ENCODE measurements at regions not wholly inside any gene's neighbourhood (a gene's known extent, or its start where the extent isn't known, plus 50 kb on each side); places are given as distances from the start of the nearest gene placed in this dataset.
"Not testable (repeated sequence)": the region's sequence is repeated elsewhere in the genome, so short reads cannot be mapped to it uniquely, and the experiment has no call there.

DNA sequence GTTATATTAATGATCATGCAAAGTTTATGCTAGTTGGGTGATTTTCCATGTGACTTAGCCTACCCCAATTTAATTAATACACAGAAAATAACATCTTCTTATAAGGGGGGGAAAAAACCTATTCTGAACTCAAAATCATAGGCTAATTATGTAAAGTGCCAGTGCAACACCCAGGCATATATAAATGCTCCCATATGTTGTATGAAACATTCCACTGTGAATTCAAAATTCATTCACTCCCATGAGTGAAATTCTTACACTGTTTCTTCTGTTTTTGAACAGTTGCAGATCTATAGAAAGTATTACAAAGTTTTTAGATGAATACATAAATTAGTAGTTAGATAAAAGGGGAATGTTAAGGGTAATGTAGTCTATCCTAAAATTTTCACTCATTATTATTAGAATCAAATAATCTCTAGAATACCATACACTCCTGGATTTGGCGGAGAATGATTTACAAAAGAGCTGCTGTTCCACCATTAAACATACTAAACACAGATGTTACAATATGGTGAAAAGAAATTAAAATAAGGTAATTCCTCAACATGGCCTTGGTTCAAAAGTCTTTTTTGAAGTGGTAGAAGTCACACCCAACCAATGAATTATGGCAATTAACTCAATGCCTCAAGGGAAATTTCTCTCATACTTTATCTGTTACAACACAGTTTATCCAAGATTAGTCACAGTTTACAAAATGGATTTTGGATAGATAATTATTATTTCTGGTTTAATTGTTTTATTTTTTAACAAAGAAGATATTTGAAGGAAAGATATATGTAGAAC lies 454.1 kb upstream of the FLRT2 start:
- no peak for DNase-seq

DNA sequence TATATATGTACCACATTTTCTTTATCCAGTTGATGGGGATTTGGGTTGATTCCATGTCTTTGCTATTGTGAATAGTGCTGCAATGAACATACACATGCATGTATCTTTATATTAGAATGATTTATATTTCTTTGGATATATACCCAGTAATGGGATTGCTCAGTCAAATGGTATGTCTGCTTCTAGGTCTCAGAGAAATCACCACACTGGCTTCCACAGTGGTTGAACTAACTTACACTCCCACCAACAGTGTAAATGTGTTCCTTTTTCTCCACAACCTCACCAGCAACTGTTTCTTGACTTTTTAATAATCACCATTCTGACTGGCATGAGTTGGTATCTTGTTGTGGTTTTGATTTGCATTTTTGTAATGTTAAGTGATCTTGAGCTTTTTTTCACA lies 452.2 kb upstream of the FLRT2 start:
- not testable (repeated sequence) for DNase-seq

- DNase-seq, result no peak
Observed at GRCh38 chr14:85079842-85080730, 449.9 kb upstream of the FLRT2 start.

DNA sequence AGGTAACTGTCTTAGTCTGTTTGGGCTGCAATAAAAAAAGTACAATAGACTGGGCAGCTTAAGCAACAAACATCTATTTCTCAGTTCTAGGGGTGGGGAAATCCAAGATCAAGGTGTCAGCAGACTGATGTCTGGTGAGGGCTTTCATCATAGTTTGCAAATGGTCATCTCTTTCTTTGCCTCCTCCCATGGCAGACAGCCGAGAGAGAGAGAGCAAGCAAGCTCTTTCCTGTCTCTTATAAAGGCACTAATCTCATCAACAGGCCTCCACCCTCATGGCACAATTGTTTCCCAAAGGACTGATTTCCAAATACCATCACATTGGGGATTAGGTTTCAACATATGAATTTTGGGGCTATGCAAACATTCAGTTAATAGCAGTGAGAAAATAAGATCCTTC lies 445.6 kb upstream of the FLRT2 start:
- no peak for DNase-seq

- no peak for DNase-seq
Observed at GRCh38 chr14:85085981-85086380, 444.0 kb upstream of the FLRT2 start.

- DNase-seq, result no peak
Observed at GRCh38 chr14:85087201-85087600, 442.7 kb upstream of the FLRT2 start.

DNA sequence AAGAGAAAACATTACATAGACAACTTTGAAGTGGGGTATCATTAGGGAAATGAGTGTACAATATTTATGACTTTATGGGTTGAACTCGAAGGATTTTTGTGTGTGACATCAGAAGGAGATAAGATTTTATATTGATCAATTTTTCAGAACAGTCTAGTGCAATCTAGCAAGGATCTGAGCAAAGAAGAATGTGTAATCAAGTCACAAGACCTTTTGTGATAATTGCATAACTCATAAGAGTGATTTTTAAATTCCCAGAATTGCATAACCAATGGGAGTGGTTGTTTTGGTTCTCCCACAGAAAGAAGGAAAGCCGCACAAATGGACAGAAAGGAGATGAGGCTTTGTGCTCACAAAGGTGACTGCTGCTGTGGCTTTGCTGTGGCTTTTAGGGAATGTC lies 441.8 kb upstream of the FLRT2 start:
- no peak for DNase-seq

GRCh38 chr14:85090681-85091080 lies 439.3 kb upstream of the FLRT2 start:
- DNase-seq, result no peak

DNA sequence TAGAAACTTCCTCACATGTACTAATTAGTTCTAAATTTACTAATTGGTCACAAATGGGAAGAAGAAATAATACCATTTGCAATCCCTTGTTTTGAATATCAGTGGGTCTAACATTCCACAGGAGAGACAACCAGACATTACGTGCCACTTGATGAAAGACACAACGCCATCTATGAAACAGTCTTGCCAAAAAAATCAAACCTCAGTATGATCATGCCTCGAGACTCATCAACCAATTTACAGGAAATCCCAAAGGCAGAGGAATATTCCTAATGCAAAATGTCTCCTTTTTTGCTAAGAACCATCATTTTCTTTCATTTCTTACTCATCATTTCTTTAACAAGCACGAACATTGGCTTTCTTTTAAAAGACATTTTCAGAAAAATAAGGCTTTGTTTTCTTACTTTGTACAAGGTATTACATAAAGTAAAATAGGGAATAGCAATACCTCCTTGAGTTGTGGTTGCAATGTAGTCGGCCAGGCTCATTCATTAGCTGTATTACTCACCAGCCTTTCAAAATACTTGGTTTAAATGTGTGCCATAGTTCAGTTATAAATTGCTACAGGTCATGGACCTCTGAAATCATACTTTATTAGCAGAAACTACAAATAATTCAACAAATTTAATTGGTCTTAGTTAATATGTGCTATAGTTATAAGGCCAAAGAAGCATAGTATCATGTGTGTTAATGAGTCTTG lies 436.2 kb upstream of the FLRT2 start:
- DNase-seq, result no peak

- DNase-seq, result no peak
Observed at GRCh38 chr14:85102591-85102990, 427.4 kb upstream of the FLRT2 start.

DNA sequence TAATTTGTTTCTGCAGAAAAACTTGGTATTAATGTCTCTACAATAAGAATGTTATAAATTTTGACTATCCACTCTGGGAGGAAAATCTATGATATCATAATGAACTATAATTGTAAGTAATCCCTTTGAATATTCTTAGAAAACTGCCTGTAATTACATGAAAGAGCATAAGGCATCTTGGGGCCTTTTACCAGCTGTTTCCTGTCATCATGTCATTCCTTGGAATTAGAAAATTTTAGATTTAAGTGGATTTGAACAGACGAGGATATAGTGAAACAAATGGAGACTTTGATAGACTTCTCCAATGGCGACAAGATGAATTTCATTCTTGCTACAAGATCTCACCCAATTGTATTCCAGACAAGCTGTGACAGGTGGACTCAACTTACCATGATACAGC lies 423.4 kb upstream of the FLRT2 start:
- DNase-seq, result no peak

DNA sequence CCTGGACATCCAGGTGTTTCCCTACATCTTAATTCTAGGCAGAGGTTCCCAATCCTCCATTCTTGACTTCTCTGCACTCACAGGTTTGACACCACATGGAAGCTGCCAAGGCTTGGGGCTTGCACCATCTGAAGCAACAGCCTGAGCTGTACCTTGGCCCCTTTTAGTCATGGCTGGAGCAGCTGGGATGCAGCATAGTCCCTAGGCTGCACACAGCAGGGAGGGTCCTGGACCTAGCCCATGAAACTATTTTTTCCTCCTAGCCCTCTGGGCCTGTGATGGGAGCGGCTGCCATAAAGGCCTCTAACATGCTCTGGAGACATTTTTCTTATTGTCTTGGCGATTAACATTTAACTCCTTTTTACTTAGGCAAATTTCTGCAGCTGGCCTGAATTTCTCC lies 417.2 kb upstream of the FLRT2 start:
- no peak for DNase-seq

- no peak for DNase-seq
Observed at GRCh38 chr14:85115921-85116320, 414.0 kb upstream of the FLRT2 start.

DNA sequence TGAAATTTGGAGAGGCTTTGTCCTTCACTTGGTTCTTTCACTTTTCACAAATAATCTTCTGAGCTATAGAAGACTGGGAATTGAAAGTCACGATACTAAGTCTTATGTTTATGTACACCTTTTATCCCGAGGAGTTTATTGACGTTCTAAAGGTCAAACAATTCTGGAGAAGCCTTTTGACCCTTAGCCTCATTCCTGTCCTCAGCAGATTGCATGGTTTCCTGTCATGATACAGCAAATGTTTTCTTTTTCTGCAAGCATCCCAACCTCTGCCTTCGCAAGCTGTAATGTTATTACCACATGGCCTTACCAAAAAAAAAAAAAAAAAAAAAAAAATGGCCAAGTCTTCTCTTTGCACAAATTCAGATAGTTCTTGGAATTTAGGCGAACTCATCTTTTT lies 411.7 kb upstream of the FLRT2 start:
- no peak for DNase-seq

DNA sequence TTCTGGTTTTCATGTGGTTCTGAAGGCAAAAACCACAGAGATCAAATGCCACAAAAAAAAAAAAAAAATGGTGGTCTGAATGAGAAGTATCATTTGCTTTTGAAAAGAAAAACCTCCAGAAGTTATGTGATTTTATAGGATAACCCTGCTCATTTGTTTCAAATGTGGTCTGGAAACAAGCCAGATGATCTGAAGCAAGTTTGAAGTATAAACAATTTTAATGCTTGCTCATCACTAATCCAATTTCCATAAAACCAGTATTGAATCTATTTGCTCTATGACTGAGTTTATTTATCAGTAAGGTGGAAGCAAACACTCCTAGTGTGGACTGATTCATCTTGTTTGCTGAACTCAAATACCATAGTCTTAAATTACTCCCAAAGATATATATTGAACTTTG lies 407.3 kb upstream of the FLRT2 start:
- DNase-seq, result peak; percentile 10

GRCh38 chr14:85123755-85124154 lies 406.2 kb upstream of the FLRT2 start:
- no peak for DNase-seq

GRCh38 chr14:85124631-85125290 lies 405.2 kb upstream of the FLRT2 start:
- no peak for DNase-seq

- no peak for DNase-seq
Observed at GRCh38 chr14:85125291-85125670, 404.7 kb upstream of the FLRT2 start.

DNA sequence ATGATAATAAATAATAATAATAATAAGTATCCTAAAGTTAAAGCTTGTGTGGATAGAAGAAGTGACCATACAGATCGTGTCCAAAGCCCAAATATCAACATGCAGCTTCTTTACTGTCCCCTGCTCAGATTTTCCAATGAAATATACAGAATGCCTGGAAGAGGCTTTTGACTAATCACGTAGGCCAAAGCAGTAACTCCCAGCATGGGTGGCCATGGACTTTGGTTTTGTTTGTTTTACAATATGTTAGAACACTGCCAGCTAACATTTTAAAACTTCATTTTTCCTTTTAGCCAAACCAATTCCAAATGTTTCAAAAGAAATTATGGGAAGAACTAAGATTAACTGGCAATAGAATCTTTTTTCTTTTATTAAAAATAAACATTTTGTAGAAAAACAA lies 400.0 kb upstream of the FLRT2 start:
- DNase-seq, result no peak

DNA sequence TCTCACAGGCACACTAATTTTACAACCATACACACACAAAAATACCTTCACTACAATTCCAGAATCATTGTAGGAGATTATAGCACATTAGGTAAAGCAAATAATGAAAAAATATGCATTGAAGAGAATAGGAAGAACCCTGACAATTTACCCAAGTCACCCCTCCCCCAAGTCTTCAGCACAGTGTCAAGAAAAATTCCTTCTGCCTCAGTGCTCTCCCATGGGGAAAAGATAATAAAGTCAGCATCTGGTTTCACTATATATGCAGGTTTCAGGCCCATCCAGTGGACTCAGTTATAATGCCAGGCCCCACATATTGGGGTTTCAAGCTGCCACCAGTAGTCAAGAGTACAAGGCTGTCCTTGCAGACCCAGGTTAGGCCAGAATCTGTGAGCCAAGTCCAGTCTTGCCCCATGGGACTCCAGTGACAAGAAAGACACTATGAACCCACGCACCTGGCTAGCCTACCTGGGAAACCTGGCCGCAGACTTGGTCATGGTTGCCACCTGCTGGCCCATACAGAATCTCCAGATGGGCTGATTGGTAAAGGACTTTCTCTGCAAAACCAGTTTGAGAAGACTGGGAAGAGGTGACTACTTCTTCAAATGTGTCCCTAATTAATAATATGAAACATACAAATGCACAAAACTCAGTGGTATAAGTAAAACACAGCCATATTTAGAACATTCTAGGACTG lies 398.6 kb upstream of the FLRT2 start:
- peak; percentile 55 for DNase-seq

- DNase-seq, result no peak
Observed at GRCh38 chr14:85142982-85143381, 387.0 kb upstream of the FLRT2 start.

- DNase-seq, result no peak
Observed at GRCh38 chr14:85146779-85147178, 383.2 kb upstream of the FLRT2 start.

DNA sequence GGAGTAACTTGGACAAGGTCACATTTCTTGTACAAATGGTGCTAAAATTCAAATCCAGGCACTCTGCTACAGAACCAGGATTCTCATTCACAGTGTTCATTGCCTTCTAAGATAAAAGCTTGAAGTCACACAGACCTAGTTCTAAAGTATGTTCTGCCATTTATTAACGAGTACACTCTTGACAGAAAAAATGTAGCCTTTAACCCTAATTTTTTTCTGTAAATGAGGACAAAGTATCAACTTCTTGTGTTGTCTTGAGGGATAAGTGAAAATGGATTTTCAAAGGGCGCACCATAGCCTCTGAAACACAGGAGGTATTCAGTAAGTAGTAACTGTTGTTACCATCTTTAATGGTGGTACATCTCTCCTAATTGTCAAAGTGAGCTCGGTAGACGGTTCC lies 379.8 kb upstream of the FLRT2 start:
- DNase-seq, result no peak

Measured in NCI-H146 (cell line).